Natural killer cell (primary cell): ENCODE measurements at regions not wholly inside any gene's neighbourhood (a gene's known extent, or its start where the extent isn't known, plus 50 kb on each side); places are given as distances from the start of the nearest gene placed in this dataset.

Experiments
- ATAC-seq, 3 donors: fragments of 150-1000 bp in 2 of 3; fragments of 200-7000 bp in 1 of 3; cut with Tn5 transposase; 1 replicate in 1 of 3; 2 replicates in 2 of 3; pipeline ENCODE4 v1.10.0; 2021; ENCODE audit warnings: mild to moderate bottlenecking in 2 of 3, moderate library complexity in 2 of 3
- DNase-seq, 2 donors: peaks; one replicate each; pipeline versions ENCODE4 v3.0.0 to v3.0.0-alpha.2; 2013 to 2021; ENCODE audit warnings: mixed read lengths in 1 of 2
- H3K27ac ChIP-seq: one replicate; pipeline ENCODE4 v1.5.1; 2013; ENCODE audit warnings: mild to moderate bottlenecking, low read length
- H3K27me3 ChIP-seq: one replicate; pipeline ENCODE4 v1.6.1; 2013; ENCODE audit warnings: low read length; ENCODE audit not compliant: control insufficient read depth, insufficient read depth
- H3K36me3 ChIP-seq: one replicate; pipeline ENCODE4 v1.6.1; 2013; ENCODE audit warnings: low read length; ENCODE audit not compliant: control insufficient read depth, insufficient read depth
- H3K4me1 ChIP-seq: one replicate; pipeline ENCODE4 v1.6.1; 2013; ENCODE audit warnings: low read length; ENCODE audit not compliant: control insufficient read depth, insufficient read depth
- H3K4me3 ChIP-seq: one replicate; pipeline ENCODE4 v1.5.1; 2013; ENCODE audit warnings: low read length
- H3K9me3 ChIP-seq: one replicate; pipeline ENCODE4 v1.6.1; 2013; ENCODE audit warnings: low read length; ENCODE audit not compliant: control insufficient read depth, insufficient read depth
- H3K27ac Mint-ChIP-seq, 2 donors: one replicate each; pipeline ENCODE4 v1.8.0; 2022; ENCODE audit warnings: mild to moderate bottlenecking in 2 of 2, mixed read lengths in 2 of 2, moderate library complexity in 1 of 2
- H3K27me3 Mint-ChIP-seq, 2 donors: one replicate each; pipeline ENCODE4 v1.8.0; 2022; ENCODE audit warnings: low read depth in 2 of 2, mixed read lengths in 2 of 2
- H3K36me3 Mint-ChIP-seq: one replicate; pipeline ENCODE4 v1.8.0; 2022; ENCODE audit warnings: mixed read lengths
- H3K4me1 Mint-ChIP-seq, 2 donors: one replicate each; pipeline ENCODE4 v1.8.0; 2022; ENCODE audit warnings: mixed read lengths in 2 of 2
- H3K4me3 Mint-ChIP-seq: one replicate; pipeline ENCODE4 v1.8.0; 2022; ENCODE audit warnings: mild to moderate bottlenecking, moderate library complexity, mixed read lengths
- H3K9me3 Mint-ChIP-seq, 2 donors: one replicate each; pipeline ENCODE4 v1.8.0; 2022; ENCODE audit warnings: mixed read lengths in 2 of 2
- WGBS: methylation state at CpG from one replicate; pipeline ENCODE4 v1.1.7; 2013; ENCODE audit warnings: missing lambda C conversion rate; ENCODE audit not compliant: insufficient coverage; 5-methylcytosine and 5-hydroxymethylcytosine counted together
- intact Hi-C: fragments of 100-400 bp; cut with micrococcal nuclease; formaldehyde crosslinking; loops from one replicate; pipeline ENCODE4 v1.14.2; 2022
- TF ChIP-seq, protein P1 (sequence below): fragments of 200-600 bp; IDR thresholded peaks from one replicate; pipeline ENCODE4 v1.8.0; 2022; ENCODE audit warnings: antibody characterized with exemption

DNA sequence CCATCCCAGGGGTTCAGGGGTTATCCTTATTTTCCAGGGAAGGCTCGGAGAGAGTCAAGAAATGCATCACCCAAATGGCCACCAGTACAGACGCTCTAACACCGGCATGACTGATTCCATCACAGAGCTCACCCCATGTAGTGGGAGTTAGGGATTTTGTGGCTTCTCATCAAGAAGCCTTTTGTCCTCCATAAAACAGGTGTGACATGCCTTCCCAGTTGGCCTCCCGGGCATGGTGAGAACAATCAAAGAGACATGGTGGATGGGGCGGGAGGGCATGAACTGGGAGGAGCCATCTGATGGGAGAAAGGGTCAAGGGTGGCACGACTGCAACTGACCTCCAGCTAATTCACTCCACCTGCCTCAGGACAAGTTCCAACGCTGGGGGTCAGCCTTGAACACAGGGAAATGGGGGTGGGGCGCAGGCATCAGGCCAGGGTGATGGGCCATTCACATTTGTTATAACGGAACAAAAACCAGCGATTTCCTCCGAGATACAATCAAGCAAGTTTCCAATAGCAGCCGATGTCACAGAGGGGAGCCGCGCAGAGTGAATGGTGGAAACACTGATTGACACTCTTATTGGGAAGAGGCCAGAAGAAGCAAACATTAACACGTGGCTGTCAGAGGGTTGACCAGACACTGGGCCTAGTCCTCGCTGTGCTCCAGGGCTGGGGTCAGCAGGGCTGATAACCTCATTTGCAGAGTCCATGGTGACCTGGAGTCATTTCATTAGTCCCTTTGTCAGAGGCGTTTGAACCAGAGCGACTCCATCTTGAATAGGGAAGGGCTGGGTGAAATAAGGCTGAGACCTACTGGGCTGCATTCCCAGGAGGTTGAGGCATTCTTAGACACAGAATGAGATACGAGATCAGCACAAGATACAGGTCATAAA lies 80.5 kb upstream of the HPCAL1 start:
- no peaks in the 10 kb centered on the region for H3K36me3 Mint-ChIP-seq
- DNase-seq (no peak), ATAC-seq (no peak)
- 91% methylated on average over 19 of the region's 19 CpGs for WGBS
- Histone ChIP-seq H3K27ac (no peak overlapping the region), H3K4me1 (no peaks in the 10 kb centered on the region), H3K36me3 (no peaks in the 10 kb centered on the region), H3K4me3 (no peak overlapping the region), H3K27me3 (no peaks in the 10 kb centered on the region), H3K9me3 (no peaks in the 10 kb centered on the region)
- no peaks in the 10 kb centered on the region for H3K9me3 Mint-ChIP-seq
- TF ChIP-seq, protein P1, sequence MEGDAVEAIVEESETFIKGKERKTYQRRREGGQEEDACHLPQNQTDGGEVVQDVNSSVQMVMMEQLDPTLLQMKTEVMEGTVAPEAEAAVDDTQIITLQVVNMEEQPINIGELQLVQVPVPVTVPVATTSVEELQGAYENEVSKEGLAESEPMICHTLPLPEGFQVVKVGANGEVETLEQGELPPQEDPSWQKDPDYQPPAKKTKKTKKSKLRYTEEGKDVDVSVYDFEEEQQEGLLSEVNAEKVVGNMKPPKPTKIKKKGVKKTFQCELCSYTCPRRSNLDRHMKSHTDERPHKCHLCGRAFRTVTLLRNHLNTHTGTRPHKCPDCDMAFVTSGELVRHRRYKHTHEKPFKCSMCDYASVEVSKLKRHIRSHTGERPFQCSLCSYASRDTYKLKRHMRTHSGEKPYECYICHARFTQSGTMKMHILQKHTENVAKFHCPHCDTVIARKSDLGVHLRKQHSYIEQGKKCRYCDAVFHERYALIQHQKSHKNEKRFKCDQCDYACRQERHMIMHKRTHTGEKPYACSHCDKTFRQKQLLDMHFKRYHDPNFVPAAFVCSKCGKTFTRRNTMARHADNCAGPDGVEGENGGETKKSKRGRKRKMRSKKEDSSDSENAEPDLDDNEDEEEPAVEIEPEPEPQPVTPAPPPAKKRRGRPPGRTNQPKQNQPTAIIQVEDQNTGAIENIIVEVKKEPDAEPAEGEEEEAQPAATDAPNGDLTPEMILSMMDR, result no peak
- H3K4me3 Mint-ChIP-seq, result no peak overlapping the region
- H3K27me3 Mint-ChIP-seq, result peaks cover 0 to 4% of the 10 kb centered on the region in 2 donors
- H3K27ac Mint-ChIP-seq, result no peak overlapping the region
- no peaks in the 10 kb centered on the region for H3K4me1 Mint-ChIP-seq
- intact Hi-C loops, result no loop called here

DNA sequence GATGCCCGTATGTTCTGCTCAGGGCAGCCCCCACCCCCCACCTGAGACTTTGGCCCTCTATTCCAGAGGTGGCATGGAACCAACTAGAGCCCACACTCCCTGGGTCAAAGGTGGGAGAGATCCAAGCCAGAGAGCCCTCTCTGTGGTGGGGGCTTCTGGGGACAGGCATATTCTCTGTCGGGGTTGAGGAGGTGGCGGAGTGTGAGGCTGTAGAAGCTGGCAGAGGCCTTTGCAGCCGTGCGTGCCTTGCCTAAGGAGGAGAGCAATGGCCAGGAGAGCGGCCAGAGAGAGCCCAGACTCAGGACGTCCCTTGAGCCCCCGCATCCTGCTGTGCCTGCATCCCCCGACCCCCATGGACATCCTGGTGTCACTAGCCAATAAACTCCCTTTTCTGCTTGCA lies 79.2 kb upstream of the HPCAL1 start:
- H3K36me3 ChIP-seq, result no peaks in the 10 kb centered on the region
- no peak overlapping the region for H3K4me3 ChIP-seq
- Mint-ChIP-seq H3K36me3 (no peaks in the 10 kb centered on the region), H3K4me3 (no peak overlapping the region), H3K27me3 (peaks cover 0 to 4% of the 10 kb centered on the region in 2 donors), H3K27ac (no peak overlapping the region), H3K4me1 (no peaks in the 10 kb centered on the region), H3K9me3 (no peaks in the 10 kb centered on the region)
- 90% methylated on average over 9 of the region's 9 CpGs for WGBS
- no peaks in the 10 kb centered on the region for H3K4me1 ChIP-seq
- intact Hi-C loops, result no loop called here
- no peaks in the 10 kb centered on the region for H3K27me3 ChIP-seq
- DNase-seq (no peak), ATAC-seq (no peak)
- no peaks in the 10 kb centered on the region for H3K9me3 ChIP-seq
- no peak overlapping the region for H3K27ac ChIP-seq
- TF ChIP-seq, protein P1, result no peak

DNA sequence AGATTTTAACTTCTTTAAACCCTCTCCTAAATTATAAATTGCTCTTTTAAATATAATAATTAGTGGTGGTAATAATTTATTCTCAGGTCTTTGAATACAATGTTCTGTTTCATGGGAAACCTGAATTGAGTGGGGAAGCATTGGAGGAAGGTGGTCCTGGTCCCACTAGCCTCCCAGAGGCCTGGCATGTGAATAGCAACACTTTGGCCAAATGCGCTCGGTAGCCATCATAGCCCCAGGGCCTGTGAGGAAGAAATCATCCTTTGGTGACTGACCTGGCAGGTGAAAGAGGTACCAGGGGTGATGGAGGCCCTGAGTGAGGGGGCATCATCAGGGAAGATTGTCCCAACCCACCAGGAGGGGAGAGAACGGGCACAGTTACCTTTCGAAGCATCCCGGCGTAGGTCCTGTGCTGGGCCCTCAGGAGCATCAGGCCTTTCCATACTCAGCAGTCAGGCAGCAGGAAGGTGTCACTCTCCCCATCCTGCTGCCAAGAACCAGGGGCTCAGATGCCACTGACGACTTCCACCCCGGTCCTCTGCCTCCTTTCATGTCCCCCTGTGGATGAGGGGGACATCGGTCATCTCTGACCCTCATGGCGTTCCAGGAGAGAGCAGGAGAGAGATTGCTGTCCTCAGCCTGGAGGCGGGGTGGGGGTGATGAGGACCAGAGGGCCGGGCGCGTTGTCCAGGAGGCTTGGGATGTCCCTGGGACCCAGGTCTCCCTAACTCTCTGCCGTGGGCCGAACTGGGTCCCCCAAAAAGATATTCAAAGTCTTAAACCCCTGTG lies 78.6 kb upstream of the HPCAL1 start:
- Histone ChIP-seq H3K4me3 (no peak overlapping the region), H3K27ac (no peak overlapping the region), H3K9me3 (no peaks in the 10 kb centered on the region), H3K4me1 (no peaks in the 10 kb centered on the region), H3K27me3 (no peaks in the 10 kb centered on the region), H3K36me3 (no peaks in the 10 kb centered on the region)
- WGBS, result 88% methylated on average over 16 of the region's 16 CpGs
- TF ChIP-seq, protein P1, result no peak
- intact Hi-C loops, result no loop called here
- no peaks in the 10 kb centered on the region for H3K4me1 Mint-ChIP-seq
- H3K27me3 Mint-ChIP-seq, result peaks cover 0 to 4% of the 10 kb centered on the region in 2 donors
- no peak overlapping the region for H3K4me3 Mint-ChIP-seq
- DNase-seq, result no peak
- no peak overlapping the region for H3K27ac Mint-ChIP-seq
- no peaks in the 10 kb centered on the region for H3K36me3 Mint-ChIP-seq
- H3K9me3 Mint-ChIP-seq, result no peaks in the 10 kb centered on the region
- ATAC-seq, result no peak
